ENCODE measurements at regions not wholly inside any gene's neighbourhood (a gene's known extent, or its start where the extent isn't known, plus 50 kb on each side); places are given as distances from the start of the nearest gene placed in this dataset.

- TF ChIP-seq CTCF (IDR thresholded peaks at IDR 0.05 in 8 of 11, conservative IDR thresholded peaks at IDR 0.05 in 3 of 11) = no peak
- TF ChIP-seq POLR2AphosphoS5 (IDR thresholded peaks at IDR 0.05) = no peak
- no peak for TF ChIP-seq POLR2A (IDR thresholded peaks at IDR 0.05)
Observed at GRCh38 chr5:13524936-13525335, 419.6 kb downstream of the DNAH5 start.
